B cell (primary cell): ENCODE measurements at regions not wholly inside any gene's neighbourhood (a gene's known extent, or its start where the extent isn't known, plus 50 kb on each side); places are given as distances from the start of the nearest gene placed in this dataset.

Source experiments
- ATAC-seq: fragments of 200-7000 bp; cut with Tn5 transposase; one replicate; pipeline ENCODE4 v1.10.0; 2021; ENCODE audit warnings: low read depth, mild to moderate bottlenecking, moderate number of reproducible peaks, moderate library complexity
- CTCF ChIA-PET: fragments of 350-600 bp; sonication (Branson Sonifier 250); formaldehyde crosslinking; loops from one replicate; lab custom pipeline; 2021; ENCODE audit warnings: antibody characterized with exemption, inconsistent platforms; lab: Charles Lee
- POLR2A ChIA-PET: fragments of 350-600 bp; sonication (Branson Sonifier 250); formaldehyde crosslinking; loops from one replicate; lab custom pipeline; 2021; ENCODE audit warnings: antibody characterized with exemption; lab: Charles Lee
- DNase-seq: peaks from one replicate; pipeline ENCODE4 v3.0.0; 2013
- H2AFZ ChIP-seq: 2 replicates; pipeline ENCODE4 v1.6.1; 2012; ENCODE audit warnings: mild to moderate bottlenecking, low read depth, low read length; ENCODE audit not compliant: insufficient read depth, poor library complexity, severe bottlenecking
- H3K27ac ChIP-seq, 2 donors: 1 replicate in 1 of 2; 2 replicates in 1 of 2; pipeline ENCODE4 v1.5.1; 2012 to 2013; ENCODE audit warnings: low read length in 2 of 2, mild to moderate bottlenecking in 2 of 2, moderate library complexity in 1 of 2
- H3K27me3 ChIP-seq, 4 experiments: fragments of 200-600 bp in 1 of 4; sonication (generic) in 1 of 4; replicated peaks in 1 of 4; 1 replicate in 2 of 4; 2 replicates in 2 of 4; pipeline versions ENCODE4 v1.6.1 to v1.7.0; 2013 to 2016; ENCODE audit warnings: low read length in 3 of 4, mild to moderate bottlenecking in 2 of 4, mixed read lengths in 1 of 4, moderate library complexity in 1 of 4; ENCODE audit not compliant: insufficient read depth in 4 of 4, control insufficient read depth in 3 of 4; ENCODE audit errors: control extremely low read depth in 1 of 4
- H3K36me3 ChIP-seq, 2 experiments: replicated peaks in 1 of 2; 1 replicate in 1 of 2; 2 replicates in 1 of 2; pipeline versions ENCODE4 v1.6.1 to v1.7.1; 2013; ENCODE audit warnings: low read length in 1 of 2; ENCODE audit not compliant: insufficient read depth in 2 of 2, control insufficient read depth in 1 of 2; ENCODE audit errors: control extremely low read depth in 1 of 2, extremely low read depth in 1 of 2
- H3K4me1 ChIP-seq, 2 donors: fragments of 200-600 bp in 1 of 2; sonication (generic) in 1 of 2; 1 replicate in 1 of 2; 2 replicates in 1 of 2; pipeline versions ENCODE4 v1.5.1 to v1.6.1; 2013 to 2017; ENCODE audit warnings: low read length in 2 of 2; ENCODE audit not compliant: control insufficient read depth in 2 of 2, insufficient read depth in 2 of 2
- H3K4me2 ChIP-seq: replicated peaks from 2 replicates; pipeline ENCODE3; 2012; ENCODE audit warnings: mild to moderate bottlenecking, low read depth, low read length; ENCODE audit not compliant: poor library complexity, severe bottlenecking
- H3K4me3 ChIP-seq, 5 experiments: fragments of 200-600 bp in 1 of 5; sonication (generic) in 1 of 5; 1 replicate in 3 of 5; 2 replicates in 2 of 5; pipeline versions ENCODE4 v1.5.1 to v1.7.0; 2011 to 2016; ENCODE audit warnings: low read length in 4 of 5, mild to moderate bottlenecking in 4 of 5, low read depth in 2 of 5, control low read depth in 1 of 5, moderate library complexity in 1 of 5; ENCODE audit not compliant: insufficient read depth in 1 of 5; ENCODE audit errors: control extremely low read depth in 1 of 5, extremely low read depth in 1 of 5
- H3K79me2 ChIP-seq: fragments of 200-600 bp; sonication (generic); one replicate; pipeline ENCODE4 v1.6.0; 2016; ENCODE audit warnings: low read length; ENCODE audit not compliant: control insufficient read depth, insufficient read depth
- H3K9ac ChIP-seq: fragments of 200-600 bp; sonication (generic); 2 replicates; pipeline ENCODE4 v1.6.1; 2017; ENCODE audit warnings: mild to moderate bottlenecking, low read length, moderate library complexity
- H3K9me3 ChIP-seq, 3 donors: one replicate each; pipeline versions ENCODE4 v1.6.1 to v1.7.1; 2013; ENCODE audit warnings: low read length in 2 of 3; ENCODE audit not compliant: control insufficient read depth in 2 of 3, insufficient read depth in 1 of 3; ENCODE audit errors: control extremely low read depth in 1 of 3
- H4K20me1 ChIP-seq: 2 replicates; pipeline ENCODE4 v1.6.0; 2012; ENCODE audit warnings: mild to moderate bottlenecking, low read length; ENCODE audit not compliant: insufficient read depth, control insufficient read depth, poor library complexity, severe bottlenecking
- H3K27ac Mint-ChIP-seq: one replicate; pipeline ENCODE4 v1.8.0; 2021; ENCODE audit warnings: mixed read lengths
- H3K27me3 Mint-ChIP-seq: one replicate; pipeline ENCODE4 v1.8.0; 2021; ENCODE audit warnings: mixed read lengths
- H3K4me1 Mint-ChIP-seq: one replicate; pipeline ENCODE4 v1.8.0; 2021; ENCODE audit warnings: mixed read lengths
- H3K4me3 Mint-ChIP-seq: one replicate; pipeline ENCODE4 v1.8.0; 2021; ENCODE audit warnings: mixed read lengths
- H3K9me3 Mint-ChIP-seq: one replicate; pipeline ENCODE4 v1.8.0; 2022; ENCODE audit warnings: mixed read lengths; ENCODE audit not compliant: insufficient read depth
- EZH2 ChIP-seq: IDR thresholded peaks from 2 replicates; pipeline ENCODE4 v1.6.1; 2012; ENCODE audit warnings: borderline replicate concordance, low read depth, mild to moderate bottlenecking, moderate library complexity, low read length; ENCODE audit not compliant: insufficient read depth, poor library complexity, severe bottlenecking
- WGBS: methylation state at CpG from one replicate; pipeline ENCODE4 v1.1.5; 2013; ENCODE audit warnings: missing lambda C conversion rate; ENCODE audit not compliant: insufficient coverage; 5-methylcytosine and 5-hydroxymethylcytosine counted together
- intact Hi-C: fragments of 100-400 bp; cut with micrococcal nuclease; formaldehyde crosslinking; loops from one replicate; pipeline ENCODE4 v1.10.0; 2022
- TF ChIP-seq, protein P1 (sequence below): fragments of 200-600 bp; IDR thresholded peaks from one replicate; pipeline ENCODE4 v1.8.0; 2022; ENCODE audit warnings: antibody characterized with exemption, mild to moderate bottlenecking

GRCh38 chr10:130998642-130999041, 312.9 kb downstream of the TCERG1L start:
- no peak overlapping the region for H3K27ac Mint-ChIP-seq
- Histone ChIP-seq H3K27ac (no peak overlapping the region), H3K27me3 (no peaks in the 10 kb centered on the region), H3K4me2 (no peak overlapping the region), H3K4me1 (no peaks in the 10 kb centered on the region), H2AFZ (no peak overlapping the region), H3K4me3 (no peak overlapping the region), H3K9ac (no peak overlapping the region), H3K36me3 (no peaks in the 10 kb centered on the region), H4K20me1 (no peaks in the 10 kb centered on the region), H3K79me2 (no peaks in the 10 kb centered on the region), H3K9me3 (peaks cover 0 to 15% (median 0%) of the 10 kb centered on the region in 3 donors)
- no peaks in the 10 kb centered on the region for H3K27me3 Mint-ChIP-seq
- ChIA-PET POLR2A (no interaction called here), CTCF (no interaction called here)
- DNase-seq = no peak
- no peak for TF ChIP-seq EZH2
- TF ChIP-seq, protein P1, sequence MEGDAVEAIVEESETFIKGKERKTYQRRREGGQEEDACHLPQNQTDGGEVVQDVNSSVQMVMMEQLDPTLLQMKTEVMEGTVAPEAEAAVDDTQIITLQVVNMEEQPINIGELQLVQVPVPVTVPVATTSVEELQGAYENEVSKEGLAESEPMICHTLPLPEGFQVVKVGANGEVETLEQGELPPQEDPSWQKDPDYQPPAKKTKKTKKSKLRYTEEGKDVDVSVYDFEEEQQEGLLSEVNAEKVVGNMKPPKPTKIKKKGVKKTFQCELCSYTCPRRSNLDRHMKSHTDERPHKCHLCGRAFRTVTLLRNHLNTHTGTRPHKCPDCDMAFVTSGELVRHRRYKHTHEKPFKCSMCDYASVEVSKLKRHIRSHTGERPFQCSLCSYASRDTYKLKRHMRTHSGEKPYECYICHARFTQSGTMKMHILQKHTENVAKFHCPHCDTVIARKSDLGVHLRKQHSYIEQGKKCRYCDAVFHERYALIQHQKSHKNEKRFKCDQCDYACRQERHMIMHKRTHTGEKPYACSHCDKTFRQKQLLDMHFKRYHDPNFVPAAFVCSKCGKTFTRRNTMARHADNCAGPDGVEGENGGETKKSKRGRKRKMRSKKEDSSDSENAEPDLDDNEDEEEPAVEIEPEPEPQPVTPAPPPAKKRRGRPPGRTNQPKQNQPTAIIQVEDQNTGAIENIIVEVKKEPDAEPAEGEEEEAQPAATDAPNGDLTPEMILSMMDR = no peak
- intact Hi-C loops = no loop called here
- no peak for ATAC-seq
- H3K4me3 Mint-ChIP-seq = no peak overlapping the region
- WGBS = 96% methylated on average over 9 of the region's 10 CpGs
- H3K9me3 Mint-ChIP-seq = peaks cover 5% of the 10 kb centered on the region
- H3K4me1 Mint-ChIP-seq = no peaks in the 10 kb centered on the region

GRCh38 chr10:130999376-131000202, 311.9 kb downstream of the TCERG1L start:
- Mint-ChIP-seq H3K27me3 (no peaks in the 10 kb centered on the region), H3K4me1 (no peaks in the 10 kb centered on the region), H3K27ac (no peak overlapping the region), H3K9me3 (peaks cover 5% of the 10 kb centered on the region), H3K4me3 (no peak overlapping the region)
- no peak overlapping the region for H3K9ac ChIP-seq
- WGBS = 89% methylated on average over 11 of the region's 11 CpGs
- no peak for DNase-seq
- H3K27me3 ChIP-seq = no peaks in the 10 kb centered on the region
- ChIA-PET CTCF (no interaction called here), POLR2A (no interaction called here)
- H3K27ac ChIP-seq = no peak overlapping the region
- H3K36me3 ChIP-seq = no peaks in the 10 kb centered on the region
- intact Hi-C loops = no loop called here
- peaks cover 0 to 15% (median 0%) of the 10 kb centered on the region in 3 donors for H3K9me3 ChIP-seq
- H3K79me2 ChIP-seq = no peaks in the 10 kb centered on the region
- H4K20me1 ChIP-seq = no peaks in the 10 kb centered on the region
- no peak overlapping the region for H3K4me2 ChIP-seq
- no peak overlapping the region for H3K4me3 ChIP-seq
- no peak for TF ChIP-seq EZH2
- TF ChIP-seq, protein P1 = no peak
- no peaks in the 10 kb centered on the region for H3K4me1 ChIP-seq
- ATAC-seq = no peak
- H2AFZ ChIP-seq = no peak overlapping the region
